Osteoblast (primary cell): ENCODE measurements at regions not wholly inside any gene's neighbourhood (a gene's known extent, or its start where the extent isn't known, plus 50 kb on each side); places are given as distances from the start of the nearest gene placed in this dataset.
"Not testable (repeated sequence)": the region's sequence is repeated elsewhere in the genome, so short reads cannot be mapped to it uniquely, and the experiment has no call there.

Experiments used
- DNase-seq: peaks from one replicate; pipeline ENCODE4 v3.0.0; 2011; ENCODE audit warnings: low spot score, mixed read lengths; ENCODE audit not compliant: insufficient read length; ENCODE audit errors: missing footprints
- H2AFZ ChIP-seq: 2 replicates; pipeline ENCODE4 v1.6.0; 2011; ENCODE audit warnings: mild to moderate bottlenecking, low read length
- H3K27ac ChIP-seq: 2 replicates; pipeline ENCODE4 v1.5.1; 2011; ENCODE audit warnings: mild to moderate bottlenecking, low read depth, low read length, moderate library complexity
- H3K27me3 ChIP-seq: 2 replicates; pipeline ENCODE4 v1.6.0; 2012; ENCODE audit warnings: mild to moderate bottlenecking, control low read depth, inconsistent platforms, low read length, moderate library complexity; ENCODE audit not compliant: insufficient read depth
- H3K36me3 ChIP-seq: 2 replicates; pipeline ENCODE4 v1.5.1; 2011; ENCODE audit warnings: mild to moderate bottlenecking, low read length, control low read depth, moderate library complexity; ENCODE audit not compliant: insufficient read depth
- H3K4me1 ChIP-seq: 2 replicates; pipeline ENCODE4 v1.5.1; 2011; ENCODE audit warnings: mild to moderate bottlenecking, low read length, control low read depth, moderate library complexity; ENCODE audit not compliant: insufficient read depth
- H3K4me2 ChIP-seq: 2 replicates; pipeline ENCODE4 v1.6.0; 2011; ENCODE audit warnings: mild to moderate bottlenecking, low read length; ENCODE audit not compliant: insufficient read depth
- H3K4me3 ChIP-seq: fragments of 200-600 bp; sonication (generic); 3 replicates; pipeline ENCODE4 v1.5.1; 2012; ENCODE audit warnings: mild to moderate bottlenecking, low read length, inconsistent platforms; ENCODE audit not compliant: insufficient read depth
- H3K79me2 ChIP-seq: 2 replicates; pipeline ENCODE4 v1.6.0; 2012; ENCODE audit warnings: mild to moderate bottlenecking, low read length, control low read depth, inconsistent platforms; ENCODE audit not compliant: insufficient read depth
- H3K9me3 ChIP-seq: 2 replicates; pipeline ENCODE4 v1.5.1; 2011; ENCODE audit warnings: low read depth, low read length, control low read depth
- H4K20me1 ChIP-seq: 2 replicates; pipeline ENCODE4 v1.6.0; 2012; ENCODE audit warnings: mild to moderate bottlenecking, low read length, control low read depth; ENCODE audit not compliant: insufficient read depth
- CTCF ChIP-seq: IDR thresholded peaks from 2 replicates; pipeline ENCODE4 v1.5.1; 2011; ENCODE audit warnings: mild to moderate bottlenecking, low read depth, low read length, moderate library complexity; ENCODE audit errors: extremely low read depth

- no peaks in the 10 kb centered on the region for H3K79me2 ChIP-seq
- no peaks in the 10 kb centered on the region for H3K36me3 ChIP-seq
- no peaks in the 10 kb centered on the region for H4K20me1 ChIP-seq
- H3K4me3 ChIP-seq: no peak overlapping the region
- no peak for TF ChIP-seq CTCF
- no peaks in the 10 kb centered on the region for H3K27me3 ChIP-seq
- no peak overlapping the region for H3K4me2 ChIP-seq
- no peaks in the 10 kb centered on the region for H3K9me3 ChIP-seq
- no peak overlapping the region for H3K27ac ChIP-seq
- no peak overlapping the region for H2AFZ ChIP-seq
- no peaks in the 10 kb centered on the region for H3K4me1 ChIP-seq
- no peak for DNase-seq
These were observed 88.2 kb upstream of the CCDC71L start for GRCh38 chr7:106749165-106749564.

- Histone ChIP-seq H3K4me2 (no peak overlapping the region), H3K27ac (no peak overlapping the region), H3K36me3 (no peaks in the 10 kb centered on the region), H3K9me3 (no peaks in the 10 kb centered on the region), H4K20me1 (no peaks in the 10 kb centered on the region), H3K27me3 (no peaks in the 10 kb centered on the region), H2AFZ (no peak overlapping the region), H3K4me3 (no peak overlapping the region), H3K79me2 (no peaks in the 10 kb centered on the region), H3K4me1 (no peaks in the 10 kb centered on the region)
- no peak for DNase-seq
- TF ChIP-seq CTCF: no peak
These were observed 89.8 kb upstream of the CCDC71L start for GRCh38 chr7:106750773-106751172.

DNA sequence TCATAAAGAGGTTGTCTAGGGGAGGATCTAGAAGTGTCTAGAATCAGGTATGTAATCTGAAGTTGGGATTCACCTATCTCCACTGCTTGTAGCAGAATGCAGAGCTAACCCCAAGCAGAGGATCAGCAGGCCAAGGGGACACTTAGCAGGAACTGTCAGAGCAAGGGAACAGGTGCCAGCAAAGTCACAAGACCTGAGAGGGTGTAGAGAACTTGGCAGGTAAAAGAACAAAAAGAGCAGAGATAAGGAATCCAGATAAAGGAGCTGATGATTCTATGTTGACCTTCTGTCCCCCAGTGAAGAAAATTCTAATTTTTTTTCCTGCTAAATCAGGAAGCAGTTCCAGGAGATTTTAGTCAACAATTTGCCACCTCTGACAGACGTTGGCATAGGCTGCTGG is 91.4 kb upstream of the CCDC71L start:
- no peak for DNase-seq
- no peak overlapping the region for H2AFZ ChIP-seq
- no peak overlapping the region for H3K27ac ChIP-seq
- H3K4me3 ChIP-seq: no peak overlapping the region
- H3K9me3 ChIP-seq: no peaks in the 10 kb centered on the region
- no peaks in the 10 kb centered on the region for H3K27me3 ChIP-seq
- H3K4me1 ChIP-seq: no peaks in the 10 kb centered on the region
- H4K20me1 ChIP-seq: no peaks in the 10 kb centered on the region
- no peak overlapping the region for H3K4me2 ChIP-seq
- no peaks in the 10 kb centered on the region for H3K36me3 ChIP-seq
- no peak for TF ChIP-seq CTCF
- no peaks in the 10 kb centered on the region for H3K79me2 ChIP-seq

DNA sequence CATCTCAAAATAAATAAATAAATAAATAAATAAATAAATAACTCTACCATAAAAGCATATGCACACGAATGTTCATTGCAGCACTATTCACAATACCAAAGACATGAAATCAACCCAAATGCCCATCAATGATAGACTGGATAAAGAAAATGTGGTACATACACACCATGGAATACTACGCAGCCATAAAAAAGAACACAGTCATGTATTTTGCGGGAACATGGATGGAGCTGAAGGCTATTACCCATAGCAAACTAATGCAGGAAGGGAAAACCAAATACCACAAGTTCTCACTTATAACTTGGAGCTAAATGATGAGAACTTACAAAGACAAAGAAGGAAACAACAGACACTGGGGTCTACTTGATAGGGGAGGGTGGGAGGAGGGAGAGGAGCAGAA is 94.1 kb upstream of the CCDC71L start:
- not testable (repeated sequence) for H3K27ac ChIP-seq, H3K4me1 ChIP-seq, H3K79me2 ChIP-seq, H3K27me3 ChIP-seq, H4K20me1 ChIP-seq, DNase-seq, H3K4me2 ChIP-seq, H3K36me3 ChIP-seq, H3K4me3 ChIP-seq, H3K9me3 ChIP-seq, H2AFZ ChIP-seq

- Histone ChIP-seq H2AFZ (no peak overlapping the region), H4K20me1 (no peaks in the 10 kb centered on the region)
- no peak for TF ChIP-seq CTCF
These were observed 94.7 kb upstream of the CCDC71L start for GRCh38 chr7:106755641-106756040.

More at GRCh38 chr7:106755641-106756040, 94.7 kb upstream of the CCDC71L start:
- H3K27ac ChIP-seq: no peak overlapping the region
- H3K9me3 ChIP-seq: no peaks in the 10 kb centered on the region
- H3K4me3 ChIP-seq: no peak overlapping the region
- DNase-seq: no peak
- H3K4me2 ChIP-seq: no peak overlapping the region
- H3K27me3 ChIP-seq: no peaks in the 10 kb centered on the region
- H3K4me1 ChIP-seq: no peaks in the 10 kb centered on the region
- no peaks in the 10 kb centered on the region for H3K79me2 ChIP-seq
- H3K36me3 ChIP-seq: no peaks in the 10 kb centered on the region
